Medulla oblongata (tissue), 1 donor: ENCODE measurements at regions not wholly inside any gene's neighbourhood (a gene's known extent, or its start where the extent isn't known, plus 50 kb on each side); places are given as distances from the start of the nearest gene placed in this dataset.

Experiments used
- DNase-seq: peaks from one replicate; pipeline ENCODE4 v3.0.0-alpha.2; 2015; ENCODE audit errors: extremely low spot score

GRCh38 chr5:82403724-82404123 is 125.6 kb upstream of the RPS23 start:
- no peak for DNase-seq

GRCh38 chr5:82403026-82403425 is 124.9 kb upstream of the RPS23 start:
- DNase-seq, result no peak

- no peak for DNase-seq
Observed at GRCh38 chr5:82399111-82399510, 121.0 kb upstream of the RPS23 start.

GRCh38 chr5:82397741-82398320 is 119.7 kb upstream of the RPS23 start:
- DNase-seq, result no peak

GRCh38 chr5:82396871-82397514 is 118.8 kb upstream of the RPS23 start:
- peak; percentile 59 for DNase-seq

- DNase-seq, result no peak
Observed at GRCh38 chr5:82396396-82396795, 118.2 kb upstream of the RPS23 start.

GRCh38 chr5:82393951-82394350 is 115.8 kb upstream of the RPS23 start:
- no peak for DNase-seq

GRCh38 chr5:82390088-82390487 is 111.9 kb upstream of the RPS23 start:
- DNase-seq, result no peak

- no peak for DNase-seq
Observed at GRCh38 chr5:82389347-82389746, 111.2 kb upstream of the RPS23 start.

- no peak for DNase-seq
Observed at GRCh38 chr5:82388181-82388580, 110.0 kb upstream of the RPS23 start.

GRCh38 chr5:82387819-82388166 is 109.6 kb upstream of the RPS23 start:
- DNase-seq, result no peak

- no peak for DNase-seq
Observed at GRCh38 chr5:82387001-82387818, 109.1 kb upstream of the RPS23 start.

- DNase-seq, result no peak
Observed at GRCh38 chr5:82386576-82386975, 108.4 kb upstream of the RPS23 start.

GRCh38 chr5:82384034-82384750 is 106.0 kb upstream of the RPS23 start:
- no peak for DNase-seq

GRCh38 chr5:82381591-82381990 is 103.4 kb upstream of the RPS23 start:
- no peak for DNase-seq

GRCh38 chr5:82376307-82376706 is 98.2 kb upstream of the RPS23 start:
- DNase-seq, result no peak

GRCh38 chr5:82375488-82376244 is 97.5 kb upstream of the RPS23 start:
- no peak for DNase-seq

- DNase-seq, result no peak
Observed at GRCh38 chr5:82374637-82375036, 96.5 kb upstream of the RPS23 start.

- DNase-seq, result no peak
Observed at GRCh38 chr5:82367930-82368329, 89.8 kb upstream of the RPS23 start.

GRCh38 chr5:82365744-82366228 is 87.6 kb upstream of the RPS23 start:
- DNase-seq, result no peak

- no peak for DNase-seq
Observed at GRCh38 chr5:82365026-82365425, 86.9 kb upstream of the RPS23 start.

GRCh38 chr5:82364497-82364896 is 86.3 kb upstream of the RPS23 start:
- DNase-seq, result peak; percentile 65
